Stomach smooth muscle (tissue), 2 donors: ENCODE measurements at regions not wholly inside any gene's neighbourhood (a gene's known extent, or its start where the extent isn't known, plus 50 kb on each side); places are given as distances from the start of the nearest gene placed in this dataset.
"Not testable (repeated sequence)": the region's sequence is repeated elsewhere in the genome, so short reads cannot be mapped to it uniquely, and the experiment has no call there.

Experiments
- H3K27ac ChIP-seq: one replicate; pipeline ENCODE4 v1.7.0; 2013; ENCODE audit warnings: mild to moderate bottlenecking, low read length, inconsistent platforms
- H3K27me3 ChIP-seq, 2 donors: one replicate each; pipeline ENCODE4 v1.7.0; 2013; ENCODE audit warnings: low read length in 2 of 2; ENCODE audit not compliant: insufficient read depth in 2 of 2, control insufficient read depth in 1 of 2
- H3K36me3 ChIP-seq, 2 donors: one replicate each; pipeline ENCODE4 v1.7.0; 2013; ENCODE audit warnings: low read length in 2 of 2; ENCODE audit not compliant: control insufficient read depth in 2 of 2, insufficient read depth in 2 of 2
- H3K4me1 ChIP-seq: one replicate; pipeline ENCODE4 v1.7.0; 2013; ENCODE audit warnings: low read length; ENCODE audit not compliant: control insufficient read depth, insufficient read depth
- H3K4me3 ChIP-seq, 2 donors: one replicate each; pipeline ENCODE4 v1.7.0; 2013; ENCODE audit warnings: low read length in 2 of 2
- H3K9ac ChIP-seq, 2 donors: one replicate each; pipeline ENCODE4 v1.7.0; 2013; ENCODE audit warnings: low read length in 2 of 2, mild to moderate bottlenecking in 1 of 2
- H3K9me3 ChIP-seq, 2 donors: one replicate each; pipeline ENCODE4 v1.7.0; 2013; ENCODE audit warnings: low read length in 2 of 2; ENCODE audit not compliant: control insufficient read depth in 2 of 2
- donor health status: healthy.
- donor health status: Pancreatic carcinoma.

DNA sequence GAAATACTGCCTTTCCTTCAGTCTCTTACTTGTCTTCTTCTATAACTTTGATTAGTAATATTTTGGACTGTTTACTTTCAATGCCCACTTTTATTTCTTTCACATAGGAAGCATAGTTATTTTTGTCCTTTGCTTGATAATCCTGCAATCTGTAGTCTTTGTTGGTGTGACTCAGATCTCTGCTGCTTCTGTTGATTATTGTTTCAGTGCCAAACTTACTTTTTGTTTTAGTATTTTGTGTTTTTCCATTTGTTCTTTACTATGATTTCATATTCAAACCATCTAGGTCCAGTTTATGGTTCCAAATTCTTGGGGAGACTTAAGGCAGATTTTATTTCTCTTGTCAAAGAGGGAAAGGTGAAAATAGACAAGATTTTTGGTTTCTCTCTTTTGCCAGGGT is 399.9 kb downstream of the HLX start:
- Histone ChIP-seq H3K9me3 (no peaks in the 10 kb centered on the region), H3K9ac (no peak overlapping the region), H3K36me3 (no peaks in the 10 kb centered on the region), H3K4me1 (no peaks in the 10 kb centered on the region), H3K4me3 (no peak overlapping the region), H3K27ac (no peak overlapping the region), H3K27me3 (no peaks in the 10 kb centered on the region)

DNA sequence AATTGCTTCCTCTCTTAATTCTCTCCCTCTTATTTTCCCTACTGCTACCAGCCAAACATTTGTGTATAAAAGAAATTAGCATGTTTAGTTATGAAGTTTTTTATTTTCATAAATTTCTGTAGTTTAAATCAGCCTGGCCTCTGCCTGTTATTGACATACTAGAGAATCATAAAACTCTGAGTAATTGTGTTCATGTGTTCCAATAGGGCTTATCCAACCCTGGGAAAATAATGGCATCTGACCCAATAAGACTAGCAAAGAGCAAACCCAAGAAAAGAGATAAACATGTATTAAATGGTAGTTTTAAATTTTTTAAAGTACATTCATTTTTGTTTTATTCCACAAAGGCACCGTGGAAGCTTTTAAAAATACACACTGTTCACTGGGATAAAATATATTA is 404.3 kb downstream of the HLX start:
- Histone ChIP-seq H3K27me3 (no peaks in the 10 kb centered on the region), H3K4me1 (no peaks in the 10 kb centered on the region), H3K9me3 (no peaks in the 10 kb centered on the region), H3K27ac (no peak overlapping the region), H3K4me3 (no peak overlapping the region), H3K9ac (no peak overlapping the region), H3K36me3 (no peaks in the 10 kb centered on the region)

- no peak overlapping the region for H3K4me3 ChIP-seq
- H3K36me3 ChIP-seq, result no peaks in the 10 kb centered on the region
- H3K27me3 ChIP-seq, result no peaks in the 10 kb centered on the region
- no peaks in the 10 kb centered on the region for H3K4me1 ChIP-seq
- H3K9me3 ChIP-seq, result no peaks in the 10 kb centered on the region
- H3K27ac ChIP-seq, result no peak overlapping the region
- H3K9ac ChIP-seq, result no peak overlapping the region
Observed at GRCh38 chr1:221284028-221284427, 404.8 kb downstream of the HLX start.

DNA sequence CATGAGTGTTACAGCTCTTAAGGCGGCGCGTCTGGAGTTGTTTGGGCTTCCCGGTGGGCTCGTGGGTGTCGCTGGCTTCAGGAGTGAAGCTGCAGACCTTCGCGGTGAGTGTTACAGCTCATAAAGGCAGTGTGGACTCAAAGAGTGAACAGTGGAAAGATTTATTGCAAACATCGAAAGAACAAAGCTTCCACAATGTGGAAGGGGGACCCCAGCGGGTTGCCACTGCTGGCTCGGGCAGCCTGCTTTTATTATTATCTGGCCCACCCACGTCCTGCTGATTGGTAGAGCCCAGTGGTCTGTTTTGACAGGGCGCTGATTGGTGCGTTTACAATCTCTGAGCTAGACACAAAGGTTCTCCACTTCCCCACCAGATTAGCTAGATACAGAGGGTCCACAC is 405.7 kb downstream of the HLX start:
- not testable (repeated sequence) for H3K36me3 ChIP-seq, H3K4me3 ChIP-seq, H3K9ac ChIP-seq, H3K9me3 ChIP-seq, H3K4me1 ChIP-seq, H3K27ac ChIP-seq, H3K27me3 ChIP-seq

GRCh38 chr1:221285458-221286210 is 406.4 kb downstream of the HLX start:
- H3K27me3 ChIP-seq, H3K9ac ChIP-seq, H3K4me1 ChIP-seq, H3K4me3 ChIP-seq, H3K36me3 ChIP-seq, H3K27ac ChIP-seq, H3K9me3 ChIP-seq: not testable (repeated sequence)

GRCh38 chr1:221286399-221286798 is 407.2 kb downstream of the HLX start:
- no peaks in the 10 kb centered on the region for H3K9me3 ChIP-seq
- no peak overlapping the region for H3K9ac ChIP-seq
- H3K4me1 ChIP-seq, result no peaks in the 10 kb centered on the region
- H3K36me3 ChIP-seq, result no peaks in the 10 kb centered on the region
- no peaks in the 10 kb centered on the region for H3K27me3 ChIP-seq
- H3K4me3 ChIP-seq, result no peak overlapping the region
- no peak overlapping the region for H3K27ac ChIP-seq

- Histone ChIP-seq H3K9ac (no peak overlapping the region), H3K27me3 (no peaks in the 10 kb centered on the region), H3K9me3 (no peaks in the 10 kb centered on the region), H3K4me3 (no peak overlapping the region), H3K27ac (no peak overlapping the region), H3K36me3 (no peaks in the 10 kb centered on the region), H3K4me1 (no peaks in the 10 kb centered on the region)
Observed at GRCh38 chr1:221289103-221289502, 409.9 kb downstream of the HLX start.

DNA sequence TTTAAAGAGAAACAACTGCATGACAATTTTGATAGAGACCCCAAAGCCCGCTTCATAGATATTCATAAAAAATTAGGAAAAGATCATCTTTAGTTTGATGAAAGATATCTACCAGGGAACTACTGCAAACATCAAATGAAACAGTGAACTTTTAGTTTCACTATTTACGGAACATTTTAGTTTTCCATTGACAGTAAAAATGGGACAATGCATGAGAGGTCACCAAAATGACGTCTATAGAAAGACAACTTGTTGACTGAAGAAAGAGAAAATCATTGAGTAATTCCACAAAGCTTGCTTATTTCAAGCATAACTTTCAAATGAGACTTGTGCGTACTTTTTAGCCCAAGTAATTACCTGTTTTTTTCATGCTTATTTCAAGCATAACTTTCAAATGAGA is 411.4 kb downstream of the HLX start:
- Histone ChIP-seq H3K4me1 (no peaks in the 10 kb centered on the region), H3K27me3 (no peaks in the 10 kb centered on the region), H3K4me3 (no peak overlapping the region), H3K9me3 (no peaks in the 10 kb centered on the region), H3K27ac (no peak overlapping the region), H3K9ac (no peak overlapping the region), H3K36me3 (no peaks in the 10 kb centered on the region)

- Histone ChIP-seq H3K9me3 (no peaks in the 10 kb centered on the region), H3K9ac (no peak overlapping the region), H3K36me3 (no peaks in the 10 kb centered on the region), H3K4me1 (no peaks in the 10 kb centered on the region), H3K4me3 (no peak overlapping the region), H3K27ac (no peak overlapping the region), H3K27me3 (no peaks in the 10 kb centered on the region)
Observed at GRCh38 chr1:221291113-221291512, 411.9 kb downstream of the HLX start.

DNA sequence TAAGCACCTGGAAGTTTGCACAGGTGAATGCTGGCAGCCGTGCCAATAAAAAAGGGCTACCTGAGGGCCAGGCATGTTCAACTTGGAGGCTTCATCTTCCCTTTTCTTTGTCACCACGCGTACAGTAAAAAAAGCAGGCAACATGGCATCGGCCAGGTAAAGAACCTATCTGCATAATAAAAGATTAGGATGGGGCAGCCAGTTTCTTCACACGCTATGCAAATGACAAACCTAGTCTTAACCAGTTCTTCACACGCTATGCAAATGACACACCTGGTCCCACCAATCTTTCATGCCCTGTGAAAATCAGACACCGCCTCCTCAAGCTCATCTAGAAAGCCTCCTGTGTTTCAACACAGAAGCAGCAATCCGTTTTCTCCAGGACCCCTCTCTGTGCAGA is 413.4 kb downstream of the HLX start:
- no peaks in the 10 kb centered on the region for H3K36me3 ChIP-seq
- H3K27ac ChIP-seq, result no peak overlapping the region
- no peaks in the 10 kb centered on the region for H3K27me3 ChIP-seq
- no peak overlapping the region for H3K9ac ChIP-seq
- H3K4me1 ChIP-seq, result no peaks in the 10 kb centered on the region
- H3K9me3 ChIP-seq, result no peaks in the 10 kb centered on the region
- no peak overlapping the region for H3K4me3 ChIP-seq

DNA sequence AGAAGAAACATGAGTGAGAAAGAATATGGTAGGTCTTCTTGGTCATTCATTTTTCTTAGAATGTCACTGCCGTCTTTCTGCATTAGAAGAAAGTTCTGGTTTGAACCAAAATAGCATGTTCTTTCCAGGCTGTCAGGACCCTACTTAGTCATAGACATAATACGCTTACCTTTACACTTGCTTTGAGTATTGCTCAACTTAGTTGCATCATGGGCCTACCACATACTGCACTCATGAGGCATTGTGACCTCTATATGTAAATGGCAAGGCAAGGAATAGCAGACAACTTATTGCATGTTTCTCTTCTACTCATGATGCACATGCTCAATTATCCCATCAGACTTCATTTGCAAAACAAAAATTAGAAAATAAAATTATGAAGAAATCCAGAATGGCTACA is 415.0 kb downstream of the HLX start:
- Histone ChIP-seq H3K9me3 (no peaks in the 10 kb centered on the region), H3K4me3 (no peak overlapping the region), H3K27me3 (no peaks in the 10 kb centered on the region)

More for the DNA sequence above, 415.0 kb downstream of the HLX start:
- Histone ChIP-seq H3K27ac (no peak overlapping the region), H3K4me1 (no peaks in the 10 kb centered on the region), H3K36me3 (no peaks in the 10 kb centered on the region), H3K9ac (no peak overlapping the region)
